Neuronal stem cell (in vitro differentiated cells): ENCODE measurements at regions not wholly inside any gene's neighbourhood (a gene's known extent, or its start where the extent isn't known, plus 50 kb on each side); places are given as distances from the start of the nearest gene placed in this dataset.

Experiments used
- DNase-seq: peaks from one replicate; pipeline ENCODE4 v3.0.0-alpha.2; 2013; ENCODE audit warnings: low spot score
- H2AFZ ChIP-seq: one replicate; pipeline ENCODE4 v1.6.1; 2013; ENCODE audit warnings: mild to moderate bottlenecking, low read length, inconsistent platforms
- H2AK5ac ChIP-seq: 2 replicates; pipeline ENCODE4 v1.6.1; 2013; ENCODE audit warnings: low read depth, mild to moderate bottlenecking, inconsistent platforms, low read length, moderate library complexity, mixed read lengths
- H2BK120ac ChIP-seq: 2 replicates; pipeline ENCODE4 v1.6.1; 2013; ENCODE audit warnings: low read depth, mild to moderate bottlenecking, inconsistent platforms, low read length, moderate library complexity, mixed read lengths
- H2BK12ac ChIP-seq: one replicate; pipeline ENCODE4 v1.6.1; 2013; ENCODE audit warnings: low read length, inconsistent platforms
- H2BK15ac ChIP-seq: 2 replicates; pipeline ENCODE4 v1.6.1; 2013; ENCODE audit warnings: mild to moderate bottlenecking, low read length, inconsistent platforms, mixed read lengths
- H2BK5ac ChIP-seq: one replicate; pipeline ENCODE4 v1.6.1; 2013; ENCODE audit warnings: inconsistent platforms, mild to moderate bottlenecking, low read length, moderate library complexity
- H3K14ac ChIP-seq: one replicate; pipeline ENCODE4 v1.6.1; 2013; ENCODE audit warnings: low read length, inconsistent platforms
- H3K18ac ChIP-seq: 2 replicates; pipeline ENCODE4 v1.6.1; 2013; ENCODE audit warnings: low read length, inconsistent platforms
- H3K23ac ChIP-seq: 2 replicates; pipeline ENCODE4 v1.6.1; 2013; ENCODE audit warnings: low read depth, mild to moderate bottlenecking, mixed read lengths, low read length, inconsistent platforms; ENCODE audit not compliant: poor library complexity
- H3K27ac ChIP-seq: replicated peaks from 3 replicates; pipeline ENCODE4 v1.5.1; 2013; ENCODE audit warnings: low read length, inconsistent platforms
- H3K27me3 ChIP-seq, 3 experiments: 2 replicates each; pipeline ENCODE4 v1.6.1; 2013; ENCODE audit warnings: low read length in 3 of 3, mild to moderate bottlenecking in 2 of 3, inconsistent platforms in 1 of 3, low read depth in 1 of 3, mixed read lengths in 1 of 3, moderate library complexity in 1 of 3; ENCODE audit not compliant: control insufficient read depth in 3 of 3, insufficient read depth in 3 of 3
- H3K36me3 ChIP-seq, 2 donors: replicated peaks in 1 of 2; 2 replicates each; pipeline ENCODE4 v1.6.1; 2013; ENCODE audit warnings: low read length in 2 of 2; ENCODE audit not compliant: control insufficient read depth in 2 of 2, insufficient read depth in 2 of 2
- H3K4ac ChIP-seq: 2 replicates; pipeline ENCODE4 v1.6.1; 2013; ENCODE audit warnings: inconsistent platforms, mild to moderate bottlenecking, low read length, moderate library complexity
- H3K4me1 ChIP-seq, 2 donors: 1 replicate in 1 of 2; 2 replicates in 1 of 2; pipeline ENCODE4 v1.6.1; 2013; ENCODE audit warnings: low read length in 2 of 2, low read depth in 1 of 2; ENCODE audit not compliant: control insufficient read depth in 2 of 2, insufficient read depth in 1 of 2
- H3K4me2 ChIP-seq: one replicate; pipeline ENCODE4 v1.6.1; 2013; ENCODE audit warnings: mild to moderate bottlenecking, low read length, inconsistent platforms; ENCODE audit not compliant: insufficient read depth, poor library complexity, severe bottlenecking
- H3K4me3 ChIP-seq, 2 donors: 2 replicates each; pipeline ENCODE4 v1.5.1; 2013; ENCODE audit warnings: low read length in 2 of 2, mild to moderate bottlenecking in 2 of 2, inconsistent platforms in 1 of 2, moderate library complexity in 1 of 2
- H3K79me1 ChIP-seq: one replicate; pipeline ENCODE4 v1.6.1; 2013; ENCODE audit warnings: low read depth, mild to moderate bottlenecking, inconsistent platforms, low read length, moderate library complexity
- H3K9ac ChIP-seq: one replicate; pipeline ENCODE4 v1.6.1; 2013; ENCODE audit warnings: mild to moderate bottlenecking, low read depth, low read length, inconsistent platforms; ENCODE audit not compliant: poor library complexity
- H3K9me3 ChIP-seq, 2 donors: replicated peaks in 1 of 2; 2 replicates each; pipeline versions ENCODE3 to v1.6.1; 2013; ENCODE audit warnings: low read length in 2 of 2, mild to moderate bottlenecking in 2 of 2, inconsistent platforms in 1 of 2, low read depth in 1 of 2, mixed read lengths in 1 of 2, moderate library complexity in 1 of 2; ENCODE audit not compliant: control insufficient read depth in 2 of 2, insufficient read depth in 1 of 2
- H4K8ac ChIP-seq: one replicate; pipeline ENCODE4 v1.6.1; 2013; ENCODE audit warnings: low read depth, mild to moderate bottlenecking, inconsistent platforms, low read length, moderate library complexity
- H4K91ac ChIP-seq: one replicate; pipeline ENCODE4 v1.6.1; 2013; ENCODE audit warnings: low read length, low read depth, mild to moderate bottlenecking, inconsistent platforms; ENCODE audit not compliant: poor library complexity
- WGBS, 2 donors: extraction: QIAGEN DNeasy Blood & Tissue Kit; methylation state at CpG; one replicate each; pipeline ENCODE4 v1.1.7; 2013; ENCODE audit warnings: missing lambda C conversion rate in 2 of 2, mixed read lengths in 1 of 2; ENCODE audit not compliant: insufficient read length in 2 of 2, insufficient replicate concordance in 1 of 2; ENCODE audit errors: extremely low coverage in 2 of 2; 5-methylcytosine and 5-hydroxymethylcytosine counted together

DNA sequence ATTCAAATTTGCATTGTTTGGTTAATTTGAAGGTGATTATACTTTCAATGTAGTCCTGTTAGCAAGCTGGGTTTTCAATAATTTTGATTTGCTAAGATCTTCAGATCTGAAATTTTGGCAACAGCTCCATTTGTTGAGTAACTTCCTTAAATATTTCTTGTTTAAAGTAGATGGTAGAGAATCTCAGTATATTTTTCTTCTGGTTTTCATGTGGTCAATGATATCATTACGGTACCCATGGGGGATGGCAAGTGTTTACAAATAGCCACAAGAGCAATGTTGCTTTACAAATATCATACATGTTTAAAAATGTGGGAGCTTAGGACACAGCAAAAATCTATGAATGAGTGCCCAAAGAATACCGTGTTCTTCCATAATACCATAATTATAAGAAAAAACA, 175.9 kb downstream of the IFI44 start:
- H3K79me1 ChIP-seq, result no peaks in the 10 kb centered on the region

DNA sequence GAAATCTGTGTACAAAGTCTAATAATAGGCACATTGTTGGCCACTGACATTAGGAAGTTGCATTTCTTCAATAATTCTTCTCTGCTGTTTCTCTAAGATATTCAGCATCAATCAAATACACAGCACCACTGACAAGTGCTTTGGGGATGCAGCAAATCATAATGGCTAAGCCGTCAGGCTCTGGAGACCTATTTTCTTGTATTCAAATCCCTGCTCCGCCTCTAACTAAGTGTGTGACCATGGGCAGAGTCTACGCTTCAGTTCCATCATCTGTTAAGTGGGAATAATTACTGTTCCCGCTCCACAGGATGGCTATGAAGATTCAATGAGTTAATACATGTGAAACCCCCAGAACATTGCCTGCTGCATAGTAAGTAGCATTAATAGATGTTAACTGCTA, 176.9 kb downstream of the ADGRL4 start:
- Histone ChIP-seq H3K4me3 (no peak overlapping the region), H3K4ac (no peak overlapping the region), H2AK5ac (no peak overlapping the region), H3K23ac (no peak overlapping the region), H3K79me1 (no peaks in the 10 kb centered on the region), H3K14ac (no peak overlapping the region), H3K18ac (no peak overlapping the region), H4K8ac (no peak overlapping the region), H3K9me3 (no peaks in the 10 kb centered on the region), H3K27me3 (no peaks in the 10 kb centered on the region), H2BK120ac (no peak overlapping the region), H4K91ac (no peak overlapping the region), H2BK15ac (no peak overlapping the region), H2BK5ac (no peak overlapping the region), H2BK12ac (no peak overlapping the region), H3K27ac (no peak overlapping the region), H3K4me2 (no peak overlapping the region), H3K36me3 (no peaks in the 10 kb centered on the region), H3K9ac (no peak overlapping the region), H3K4me1 (no peaks in the 10 kb centered on the region), H2AFZ (no peak overlapping the region)
- no CpG with 5 or more reads among the region's 4 CpGs for WGBS, 2 donors
- DNase-seq, result no peak

More for the DNA sequence above, 175.9 kb downstream of the IFI44 start:
- Histone ChIP-seq H4K91ac (no peak overlapping the region), H2AK5ac (no peak overlapping the region), H3K27ac (no peak overlapping the region), H3K18ac (no peak overlapping the region), H2BK15ac (no peak overlapping the region), H3K36me3 (no peaks in the 10 kb centered on the region), H2BK120ac (no peak overlapping the region), H2AFZ (no peak overlapping the region), H3K23ac (no peak overlapping the region), H3K4ac (no peak overlapping the region), H3K9ac (no peak overlapping the region), H3K4me1 (no peaks in the 10 kb centered on the region), H3K27me3 (no peaks in the 10 kb centered on the region), H3K9me3 (no peaks in the 10 kb centered on the region), H3K4me2 (no peak overlapping the region), H2BK12ac (no peak overlapping the region), H2BK5ac (no peak overlapping the region), H3K4me3 (no peak overlapping the region), H4K8ac (no peak overlapping the region), H3K14ac (no peak overlapping the region)
- no peak for DNase-seq
- no CpG with 5 or more reads among the region's 2 CpGs for WGBS, 2 donors

DNA sequence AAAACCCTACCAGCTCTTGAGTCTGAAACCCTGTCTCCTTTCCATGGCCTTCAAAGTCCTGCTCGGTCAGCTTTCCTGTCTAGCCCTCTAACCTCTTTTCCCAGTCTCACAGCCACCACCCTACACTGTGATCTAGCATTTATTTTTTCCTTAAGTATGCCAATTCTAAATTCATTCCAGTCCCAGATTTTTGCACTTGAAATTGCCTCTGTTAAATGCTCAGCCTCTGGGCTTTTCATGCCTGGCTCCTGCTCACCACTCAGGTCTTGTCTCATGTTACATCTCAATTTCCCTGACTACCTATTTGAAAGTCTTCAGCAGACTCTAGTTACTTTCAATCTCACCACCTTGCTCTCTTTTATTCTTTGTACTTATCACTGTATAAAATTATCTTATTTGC, 176.2 kb downstream of the ADGRL4 start:
- no CpG with 5 or more reads among the region's 1 CpG for WGBS, 2 donors
- Histone ChIP-seq H2AK5ac (no peak overlapping the region), H3K4me1 (no peaks in the 10 kb centered on the region), H3K79me1 (no peaks in the 10 kb centered on the region), H2BK120ac (no peak overlapping the region), H3K23ac (no peak overlapping the region), H3K4me2 (no peak overlapping the region), H3K9ac (no peak overlapping the region), H3K27ac (no peak overlapping the region), H2BK15ac (no peak overlapping the region), H3K4ac (no peak overlapping the region), H3K18ac (no peak overlapping the region), H3K27me3 (no peaks in the 10 kb centered on the region), H3K4me3 (no peak overlapping the region), H3K14ac (no peak overlapping the region), H3K9me3 (no peaks in the 10 kb centered on the region), H4K91ac (no peak overlapping the region), H2AFZ (no peak overlapping the region), H2BK5ac (no peak overlapping the region), H3K36me3 (no peaks in the 10 kb centered on the region), H2BK12ac (no peak overlapping the region), H4K8ac (no peak overlapping the region)
- DNase-seq, result no peak

DNA sequence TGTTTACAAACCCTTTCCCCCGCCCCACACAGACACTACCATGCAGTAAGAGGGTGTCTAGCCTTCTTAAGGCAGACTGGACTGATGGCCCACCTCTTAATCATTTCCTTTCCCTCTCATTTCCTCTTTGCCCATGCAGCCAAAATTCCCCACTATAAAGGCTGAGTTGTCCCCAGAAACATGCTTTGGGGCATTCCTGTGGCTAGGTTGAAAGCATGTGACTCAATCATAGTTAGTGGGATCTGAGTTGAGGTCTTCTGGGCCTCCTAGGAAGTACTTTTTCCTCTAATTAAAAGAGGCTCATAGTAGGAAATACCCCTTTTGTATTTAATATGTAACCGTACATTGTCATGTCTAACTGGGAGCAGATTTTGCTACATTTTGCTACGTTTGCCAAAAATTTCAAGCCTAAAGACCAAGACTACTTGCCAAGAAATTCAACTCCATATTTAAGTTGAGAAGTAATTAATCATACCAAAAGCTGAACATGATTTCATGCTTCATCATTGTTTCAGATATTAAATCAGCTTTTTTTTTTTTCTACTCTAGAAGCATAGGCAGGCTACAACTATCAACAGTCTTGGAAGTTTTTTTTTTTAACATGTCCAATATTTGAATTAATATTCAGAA, 174.7 kb downstream of the ADGRL4 start:
- Histone ChIP-seq H3K23ac (no peak overlapping the region), H2BK15ac (no peak overlapping the region), H3K4me3 (no peak overlapping the region), H3K79me1 (no peaks in the 10 kb centered on the region), H3K4me2 (no peak overlapping the region), H4K8ac (no peak overlapping the region), H3K9ac (no peak overlapping the region), H2BK120ac (no peak overlapping the region), H3K18ac (no peak overlapping the region), H3K36me3 (no peaks in the 10 kb centered on the region), H2AK5ac (no peak overlapping the region), H3K4ac (no peak overlapping the region), H3K4me1 (no peaks in the 10 kb centered on the region), H3K14ac (no peak overlapping the region), H3K27me3 (no peaks in the 10 kb centered on the region), H4K91ac (no peak overlapping the region), H2AFZ (no peak overlapping the region), H2BK12ac (no peak overlapping the region), H3K27ac (no peak overlapping the region), H2BK5ac (no peak overlapping the region), H3K9me3 (no peaks in the 10 kb centered on the region)
- WGBS, 2 donors, result no CpG with 5 or more reads among the region's 3 CpGs
- no peak for DNase-seq
